ENCODE measurements at regions not wholly inside any gene's neighbourhood (a gene's known extent, or its start where the extent isn't known, plus 50 kb on each side); places are given as distances from the start of the nearest gene placed in this dataset.

GRCh38 chr2:198273660-198274059, 469.3 kb downstream of the PLCL1 start:
- no peak for TF ChIP-seq CTCF (IDR thresholded peaks at IDR 0.05)
- TF ChIP-seq EZH2 (IDR thresholded peaks at IDR 0.05; ENCODE audit: borderline replicate concordance, insufficient read depth, low read depth, low read length, poor library complexity, severe bottlenecking) = no peak
